Spleen (tissue), 11 donors: ENCODE measurements at regions not wholly inside any gene's neighbourhood (a gene's known extent, or its start where the extent isn't known, plus 50 kb on each side); places are given as distances from the start of the nearest gene placed in this dataset.

ENCODE experiments used
- DNase-seq: peaks from one replicate; pipeline ENCODE4 v3.0.0-alpha.2; 2020
- H3K27ac ChIP-seq, 8 donors: fragments of 200-600 bp; sonication (generic) in 7 of 8; 1 replicate in 4 of 8; 2 replicates in 4 of 8; pipeline versions ENCODE4 v1.5.0 to v1.8.0; 2016 to 2021; ENCODE audit warnings: inconsistent platforms in 4 of 8, mild to moderate bottlenecking in 4 of 8, moderate library complexity in 1 of 8
- H3K27me3 ChIP-seq, 7 donors: fragments of 200-600 bp; sonication (generic) in 6 of 7; replicated peaks in 1 of 7; 1 replicate in 4 of 7; 2 replicates in 3 of 7; pipeline versions ENCODE4 v1.5.0 to v1.8.0; 2016 to 2021; ENCODE audit warnings: inconsistent platforms in 3 of 7, mild to moderate bottlenecking in 1 of 7
- H3K36me3 ChIP-seq, 6 donors: fragments of 200-600 bp; sonication (generic) in 5 of 6; 1 replicate in 4 of 6; 2 replicates in 2 of 6; pipeline versions ENCODE4 v1.5.0 to v1.8.0; 2016 to 2021; ENCODE audit warnings: inconsistent platforms in 2 of 6
- H3K4me1 ChIP-seq, 6 donors: fragments of 200-600 bp; sonication (generic) in 5 of 6; 1 replicate in 3 of 6; 2 replicates in 3 of 6; pipeline versions ENCODE4 v1.5.0 to v1.8.0; 2016 to 2021; ENCODE audit warnings: inconsistent platforms in 3 of 6
- H3K4me3 ChIP-seq, 8 donors: fragments of 200-600 bp; sonication (generic) in 7 of 8; 1 replicate in 4 of 8; 2 replicates in 4 of 8; pipeline versions ENCODE4 v1.5.0 to v1.8.0; 2016 to 2021; ENCODE audit warnings: inconsistent platforms in 4 of 8, mild to moderate bottlenecking in 4 of 8, moderate library complexity in 2 of 8
- H3K9me3 ChIP-seq, 8 donors: fragments of 200-600 bp; sonication (generic) in 7 of 8; 1 replicate in 4 of 8; 2 replicates in 4 of 8; pipeline versions ENCODE4 v1.5.0 to v1.8.0; 2016 to 2021; ENCODE audit warnings: inconsistent platforms in 4 of 8
- POLR2A ChIP-seq, 3 donors: fragments of 450-650 bp; IDR thresholded peaks; one replicate each; pipeline ENCODE4 v1.5.1; 2017; ENCODE audit warnings: antibody characterized with exemption in 3 of 3, mild to moderate bottlenecking in 1 of 3
- POLR2AphosphoS5 ChIP-seq, 3 donors: sonication (generic); formaldehyde crosslinking; IDR thresholded peaks; one replicate each; pipeline ENCODE4 v1.5.1; 2017; ENCODE audit warnings: antibody characterized with exemption in 3 of 3
- WGBS, 5 donors: extraction: QIAGEN DNeasy Blood & Tissue Kit in 3 of 5; methylation state at CpG; one replicate each; pipeline versions ENCODE4 v1.1.5 to v1.1.7; 2013 to 2018; 5-methylcytosine and 5-hydroxymethylcytosine counted together
- intact Hi-C: fragments of 100-400 bp; cut with DNase I; formaldehyde crosslinking; loops from one replicate; pipeline ENCODE4 v1.15.0; 2023; ENCODE audit warnings: low total_unique reads
- TF ChIP-seq, protein P1 (sequence below), 11 experiments: fragments of 200-600 bp in 7 of 11; fragments of 450-650 bp in 4 of 11; sonication (generic) in 4 of 11; IDR thresholded peaks in 8 of 11; conservative IDR thresholded peaks in 3 of 11; 1 replicate in 7 of 11; 2 replicates in 4 of 11; pipeline versions ENCODE4 v1.4.0 to v1.8.0; 2016 to 2021; ENCODE audit warnings: antibody characterized with exemption in 11 of 11, inconsistent platforms in 4 of 11, mild to moderate bottlenecking in 1 of 11
- donor health status: healthy with polysubstance abuse.
- donor health status: DM: no; HTN: no; CAD: no; lungs with moderate emphysema.
- donor health status: DM: no; HTN: no; CAD: no.
- donor health status: Bipolar disorder and iron deficiency.
- donor health status: healthy.
- donor health status: DM: no; HTN: no; CAD: no.
- donor health status: DM: yes; HTN: yes; CAD: no.

DNA sequence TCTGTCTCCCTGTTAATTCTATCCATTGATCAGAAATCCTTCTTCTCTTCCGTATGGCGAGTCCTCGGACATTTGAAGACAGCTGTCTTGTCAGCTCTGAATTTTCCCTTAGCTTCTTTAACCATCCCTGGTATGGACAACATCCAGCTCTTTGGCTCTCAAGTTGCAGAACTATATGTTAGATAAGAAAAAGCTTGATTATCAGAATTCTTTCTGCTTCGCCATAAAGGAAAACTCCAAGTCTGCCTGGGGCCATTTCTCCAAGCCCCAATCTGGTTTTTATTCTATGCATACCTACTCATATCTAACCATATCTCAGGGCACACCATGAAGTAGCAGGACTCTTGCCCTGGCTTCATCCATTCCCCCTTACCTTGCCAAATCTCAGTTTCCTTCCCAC, 215.7 kb upstream of the TMC3 start:
- TF ChIP-seq POLR2A (IDR thresholded peaks at IDR 0.05) (no peak), POLR2AphosphoS5 (IDR thresholded peaks at IDR 0.05) (no peak)
- TF ChIP-seq, protein P1, sequence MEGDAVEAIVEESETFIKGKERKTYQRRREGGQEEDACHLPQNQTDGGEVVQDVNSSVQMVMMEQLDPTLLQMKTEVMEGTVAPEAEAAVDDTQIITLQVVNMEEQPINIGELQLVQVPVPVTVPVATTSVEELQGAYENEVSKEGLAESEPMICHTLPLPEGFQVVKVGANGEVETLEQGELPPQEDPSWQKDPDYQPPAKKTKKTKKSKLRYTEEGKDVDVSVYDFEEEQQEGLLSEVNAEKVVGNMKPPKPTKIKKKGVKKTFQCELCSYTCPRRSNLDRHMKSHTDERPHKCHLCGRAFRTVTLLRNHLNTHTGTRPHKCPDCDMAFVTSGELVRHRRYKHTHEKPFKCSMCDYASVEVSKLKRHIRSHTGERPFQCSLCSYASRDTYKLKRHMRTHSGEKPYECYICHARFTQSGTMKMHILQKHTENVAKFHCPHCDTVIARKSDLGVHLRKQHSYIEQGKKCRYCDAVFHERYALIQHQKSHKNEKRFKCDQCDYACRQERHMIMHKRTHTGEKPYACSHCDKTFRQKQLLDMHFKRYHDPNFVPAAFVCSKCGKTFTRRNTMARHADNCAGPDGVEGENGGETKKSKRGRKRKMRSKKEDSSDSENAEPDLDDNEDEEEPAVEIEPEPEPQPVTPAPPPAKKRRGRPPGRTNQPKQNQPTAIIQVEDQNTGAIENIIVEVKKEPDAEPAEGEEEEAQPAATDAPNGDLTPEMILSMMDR (IDR thresholded peaks at IDR 0.05 in 8 of 11, conservative IDR thresholded peaks at IDR 0.05 in 3 of 11): no peak
- no peak overlapping the region for H3K4me3 ChIP-seq
- intact Hi-C loops: no loop called here
- H3K27me3 ChIP-seq: no peaks in the 10 kb centered on the region
- no peak overlapping the region for H3K27ac ChIP-seq
- no peak for DNase-seq
- H3K9me3 ChIP-seq: peaks cover 0 to 11% (median under 1%) of the 10 kb centered on the region in 8 donors
- WGBS, 5 donors: 88 to 96% (median 95%) methylated on average over 4 of the region's 4 CpGs
- H3K36me3 ChIP-seq: no peaks in the 10 kb centered on the region
- no peaks in the 10 kb centered on the region for H3K4me1 ChIP-seq

DNA sequence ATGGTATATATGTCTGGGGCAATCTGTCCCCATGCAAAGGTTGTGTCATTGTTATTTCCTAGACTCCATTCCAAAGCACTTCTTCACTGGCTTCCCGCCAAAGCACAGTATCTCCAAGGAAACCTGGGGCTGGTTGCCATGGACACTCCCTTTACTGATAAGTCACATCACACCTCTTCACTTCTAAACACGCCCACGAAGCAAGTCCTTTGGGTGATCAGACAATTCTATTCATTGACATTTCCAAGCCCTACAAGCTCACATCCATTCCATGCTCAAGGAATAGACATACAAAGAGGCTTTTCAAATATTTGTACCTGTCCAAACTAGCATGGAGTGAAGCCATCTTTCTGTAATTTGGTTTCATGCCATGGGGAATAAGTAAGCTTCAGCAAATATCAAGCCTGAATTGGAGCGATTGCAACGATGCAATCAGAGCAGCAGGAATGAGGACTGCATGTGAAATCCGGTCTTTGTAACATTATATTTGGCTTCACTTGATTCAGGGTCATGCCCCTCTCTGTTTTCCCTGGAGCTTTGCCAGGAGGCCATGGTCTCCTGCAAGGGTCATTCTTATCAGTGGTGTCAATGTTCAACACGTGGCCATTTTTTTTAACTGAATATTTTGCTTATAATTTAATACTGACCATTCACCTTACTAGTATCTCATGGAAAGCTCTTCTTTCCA, 201.6 kb upstream of the TMC3 start:
- peaks cover 0 to 4% (median 0%) of the 10 kb centered on the region in 7 donors for H3K27me3 ChIP-seq
- no peak for DNase-seq
- no peak overlapping the region for H3K4me3 ChIP-seq
- H3K27ac ChIP-seq: peak overlapping the region in 2 of 8 donors; percentile 13 to 14
- no peaks in the 10 kb centered on the region for H3K4me1 ChIP-seq
- WGBS, 5 donors: 63 to 77% (median 67%) methylated on average over 7 of the region's 7 CpGs
- intact Hi-C loops: no loop called here
- peaks cover 0 to 10% (median 0%) of the 10 kb centered on the region in 8 donors for H3K9me3 ChIP-seq
- H3K36me3 ChIP-seq: no peaks in the 10 kb centered on the region
- TF ChIP-seq POLR2AphosphoS5 (IDR thresholded peaks at IDR 0.05) (peak in 1 of 3 donors; percentile 57), POLR2A (IDR thresholded peaks at IDR 0.05) (no peak)
- TF ChIP-seq, protein P1 (IDR thresholded peaks at IDR 0.05 in 8 of 11, conservative IDR thresholded peaks at IDR 0.05 in 3 of 11): no peak

DNA sequence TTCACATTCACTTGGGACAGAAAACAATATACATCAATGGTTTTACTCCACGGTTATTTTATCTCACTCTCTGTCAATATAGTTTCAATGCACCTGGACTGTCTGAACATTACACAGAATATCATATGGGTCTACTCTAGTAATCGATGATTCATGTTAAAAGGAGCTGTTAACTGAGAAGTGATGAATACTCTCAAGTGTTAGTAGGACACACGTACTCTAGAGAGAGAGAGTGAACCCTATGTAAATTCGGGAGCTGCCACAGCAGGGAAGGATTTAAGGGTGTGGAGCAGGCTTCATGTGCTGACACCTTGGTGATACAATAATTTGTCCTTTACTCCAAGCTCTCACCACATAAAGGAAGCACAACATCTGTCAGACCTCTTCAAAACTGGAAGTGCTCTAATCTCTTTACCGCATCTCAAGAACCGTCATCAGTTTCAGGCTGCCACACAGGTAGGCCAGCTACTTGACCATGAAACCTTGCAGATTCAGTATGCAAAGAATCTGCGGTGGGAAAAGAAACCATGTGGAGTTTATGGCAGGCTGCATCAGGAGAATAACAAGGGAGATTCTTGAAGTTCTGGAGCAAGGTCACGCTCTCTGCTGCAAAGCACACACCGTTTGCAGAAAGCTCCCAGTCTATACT, 199.2 kb upstream of the TMC3 start:
- Histone ChIP-seq H3K27ac (no peak overlapping the region), H3K9me3 (no peaks in the 10 kb centered on the region), H3K27me3 (peaks cover 0 to 4% (median 0%) of the 10 kb centered on the region in 7 donors), H3K36me3 (no peaks in the 10 kb centered on the region), H3K4me3 (no peak overlapping the region), H3K4me1 (no peaks in the 10 kb centered on the region)
- intact Hi-C loops: no loop called here
- TF ChIP-seq POLR2AphosphoS5 (IDR thresholded peaks at IDR 0.05) (no peak), POLR2A (IDR thresholded peaks at IDR 0.05) (no peak)
- TF ChIP-seq, protein P1 (IDR thresholded peaks at IDR 0.05 in 8 of 11, conservative IDR thresholded peaks at IDR 0.05 in 3 of 11): no peak
- WGBS, 5 donors: 78 to 90% (median 80%) methylated on average over 9 of the region's 9 CpGs
- no peak for DNase-seq

DNA sequence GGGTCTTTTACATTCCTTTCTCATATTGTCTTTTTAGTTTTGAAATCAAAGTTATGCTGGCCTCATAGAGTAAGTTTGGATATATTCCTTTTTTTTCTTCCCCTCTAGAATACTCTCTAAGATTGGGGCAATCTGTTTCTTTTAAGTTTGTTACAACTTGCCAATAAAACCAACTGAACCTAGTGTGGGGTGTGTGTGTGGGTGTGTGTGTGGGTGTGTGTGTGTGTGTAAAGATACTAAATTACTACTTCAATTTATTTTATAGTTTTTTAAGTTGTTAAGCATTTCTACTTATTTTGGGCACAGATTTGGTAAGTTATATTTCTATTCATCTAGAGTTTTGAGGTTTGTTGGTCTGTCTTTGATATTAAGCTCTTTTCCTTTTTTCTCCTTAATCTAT, 198.2 kb upstream of the TMC3 start:
- Histone ChIP-seq H3K4me1 (no peaks in the 10 kb centered on the region), H3K27me3 (peaks cover 0 to 4% (median 0%) of the 10 kb centered on the region in 7 donors), H3K27ac (no peak overlapping the region), H3K36me3 (no peaks in the 10 kb centered on the region), H3K9me3 (no peaks in the 10 kb centered on the region), H3K4me3 (no peak overlapping the region)
- DNase-seq: no peak
- intact Hi-C loops: no loop called here
- no peak for TF ChIP-seq POLR2AphosphoS5 (IDR thresholded peaks at IDR 0.05)
- no peak for TF ChIP-seq POLR2A (IDR thresholded peaks at IDR 0.05)
- TF ChIP-seq, protein P1 (IDR thresholded peaks at IDR 0.05 in 8 of 11, conservative IDR thresholded peaks at IDR 0.05 in 3 of 11): no peak
